HEK293T (cell line): ENCODE measurements at regions not wholly inside any gene's neighbourhood (a gene's known extent, or its start where the extent isn't known, plus 50 kb on each side); places are given as distances from the start of the nearest gene placed in this dataset.

ENCODE experiments used
- CTCF ChIA-PET: fragments of 350-600 bp; formaldehyde crosslinking; extraction: SDS; loops from one replicate; lab custom pipeline; 2021; ENCODE audit warnings: antibody characterized with exemption, inconsistent platforms; lab: Yijun Ruan, JAX
- POLR2A ChIA-PET: fragments of 350-600 bp; formaldehyde crosslinking; extraction: SDS; loops from one replicate; lab custom pipeline; 2020; ENCODE audit warnings: antibody characterized with exemption, inconsistent platforms; lab: Yijun Ruan, JAX
- DNase-seq: peaks from one replicate; pipeline ENCODE4 v3.0.0; 2012; ENCODE audit warnings: mixed read lengths; ENCODE audit errors: extremely low spot score
- ARNT ChIP-seq: fragments of 450-650 bp; IDR thresholded peaks from 2 replicates; pipeline ENCODE4 v1.6.1; 2017; ENCODE audit warnings: mild to moderate bottlenecking
- BHLHE40 ChIP-seq: fragments of 450-650 bp; IDR thresholded peaks from 2 replicates; pipeline ENCODE4 v1.6.1; 2016; ENCODE audit warnings: mild to moderate bottlenecking, moderate library complexity, borderline replicate concordance
- CTBP1 ChIP-seq: fragments of 450-650 bp; IDR thresholded peaks from 2 replicates; pipeline ENCODE4 v1.6.1; 2016; ENCODE audit warnings: borderline replicate concordance
- ELF4 ChIP-seq: fragments of 450-650 bp; IDR thresholded peaks from 2 replicates; pipeline ENCODE4 v1.6.1; 2017; ENCODE audit warnings: antibody characterized with exemption
- FOXA1 ChIP-seq: fragments of 450-650 bp; IDR thresholded peaks from 2 replicates; pipeline ENCODE4 v1.6.1; 2016; ENCODE audit warnings: mild to moderate bottlenecking
- FOXK2 ChIP-seq: fragments of 450-650 bp; IDR thresholded peaks from 2 replicates; pipeline ENCODE4 v1.6.1; 2016; ENCODE audit warnings: mild to moderate bottlenecking
- FOXM1 ChIP-seq: fragments of 450-650 bp; IDR thresholded peaks from 2 replicates; pipeline ENCODE4 v1.6.1; 2017; ENCODE audit warnings: mild to moderate bottlenecking, borderline replicate concordance
- HDGF ChIP-seq: fragments of 450-650 bp; IDR thresholded peaks from 2 replicates; pipeline ENCODE4 v1.6.1; 2017; ENCODE audit warnings: antibody characterized with exemption, borderline replicate concordance
- L3MBTL2 ChIP-seq: fragments of 450-650 bp; conservative IDR thresholded peaks from 2 replicates; pipeline ENCODE4 v1.6.1; 2016; ENCODE audit warnings: mild to moderate bottlenecking
- LEF1 ChIP-seq: fragments of 450-650 bp; IDR thresholded peaks from 2 replicates; pipeline ENCODE4 v1.6.1; 2017; ENCODE audit warnings: mild to moderate bottlenecking, borderline replicate concordance
- NFRKB ChIP-seq: fragments of 450-650 bp; IDR thresholded peaks from 2 replicates; pipeline ENCODE4 v1.6.1; 2016; ENCODE audit warnings: mild to moderate bottlenecking, moderate library complexity
- PKNOX1 ChIP-seq: fragments of 450-650 bp; IDR thresholded peaks from 2 replicates; pipeline ENCODE4 v1.6.1; 2016
- SP1 ChIP-seq: fragments of 450-650 bp; IDR thresholded peaks from 2 replicates; pipeline ENCODE4 v1.6.1; 2017
- SUZ12 ChIP-seq: fragments of 450-650 bp; IDR thresholded peaks from 2 replicates; pipeline ENCODE4 v1.6.1; 2016; ENCODE audit warnings: mild to moderate bottlenecking
- TARDBP ChIP-seq: fragments of 450-650 bp; IDR thresholded peaks from 2 replicates; pipeline ENCODE4 v1.6.1; 2016
- ZNF384 ChIP-seq: fragments of 450-650 bp; IDR thresholded peaks from 2 replicates; pipeline ENCODE4 v1.6.1; 2016

GRCh38 chr3:88000853-88001252 is 58.0 kb downstream of the CGGBP1 start:
- TF ChIP-seq NFRKB (no peak), FOXA1 (no peak), CTBP1 (no peak), ZNF384 (no peak), BHLHE40 (no peak), SP1 (no peak), ELF4 (no peak), L3MBTL2 (no peak), HDGF (no peak), FOXK2 (no peak)
- no peak for DNase-seq
- ChIA-PET POLR2A (no interaction called here), CTCF (no interaction called here)

GRCh38 chr3:87997966-87998365 is 60.8 kb downstream of the CGGBP1 start:
- no peak for DNase-seq
- POLR2A ChIA-PET = no interaction called here
- TF ChIP-seq FOXA1 (no peak), ELF4 (no peak), SUZ12 (no peak), NFRKB (no peak), SP1 (no peak), LEF1 (no peak), ZNF384 (no peak), ARNT (no peak), TARDBP (no peak), L3MBTL2 (no peak), HDGF (no peak), FOXK2 (no peak), FOXM1 (no peak), CTBP1 (no peak), BHLHE40 (no peak), PKNOX1 (no peak)
- CTCF ChIA-PET = no interaction called here

- CTCF ChIA-PET = no interaction called here
- DNase-seq = no peak
- no peak for TF ChIP-seq FOXK2
- no peak for TF ChIP-seq TARDBP
- no peak for TF ChIP-seq FOXM1
- no peak for TF ChIP-seq HDGF
- no peak for TF ChIP-seq ARNT
- no peak for TF ChIP-seq L3MBTL2
- TF ChIP-seq SUZ12 = no peak
- no peak for TF ChIP-seq ELF4
- no peak for TF ChIP-seq PKNOX1
- TF ChIP-seq BHLHE40 = no peak
- no peak for TF ChIP-seq NFRKB
- TF ChIP-seq SP1 = no peak
- TF ChIP-seq ZNF384 = no peak
- no peak for TF ChIP-seq FOXA1
- TF ChIP-seq LEF1 = no peak
- no peak for TF ChIP-seq CTBP1
- POLR2A ChIA-PET = no interaction called here
Observed at GRCh38 chr3:87997298-87997697, 61.5 kb downstream of the CGGBP1 start.

GRCh38 chr3:87996882-87997281 is 61.9 kb downstream of the CGGBP1 start:
- POLR2A ChIA-PET = no interaction called here
- no peak for DNase-seq
- TF ChIP-seq SUZ12 (no peak), BHLHE40 (no peak), FOXA1 (no peak)
- CTCF ChIA-PET = no interaction called here

- POLR2A ChIA-PET = no interaction called here
Observed at GRCh38 chr3:87993566-87993965, 65.2 kb downstream of the CGGBP1 start.

GRCh38 chr3:87987952-87988351 is 70.9 kb downstream of the CGGBP1 start:
- POLR2A ChIA-PET = no interaction called here
- TF ChIP-seq SUZ12 (no peak), ARNT (no peak), HDGF (no peak), TARDBP (no peak), ZNF384 (no peak), FOXM1 (no peak), BHLHE40 (no peak), ELF4 (no peak), L3MBTL2 (no peak), CTBP1 (no peak), PKNOX1 (no peak), LEF1 (no peak), FOXK2 (no peak), NFRKB (no peak), SP1 (no peak), FOXA1 (no peak)
- no peak for DNase-seq
- CTCF ChIA-PET = no interaction called here

More at GRCh38 chr3:87993566-87993965, 65.2 kb downstream of the CGGBP1 start:
- DNase-seq = no peak
- TF ChIP-seq FOXK2 (no peak), SUZ12 (no peak), NFRKB (no peak), SP1 (no peak), FOXA1 (no peak), TARDBP (no peak), ELF4 (no peak), HDGF (no peak), LEF1 (no peak), L3MBTL2 (no peak), BHLHE40 (no peak), FOXM1 (no peak), ARNT (no peak), CTBP1 (no peak), PKNOX1 (no peak), ZNF384 (no peak)
- CTCF ChIA-PET = no interaction called here
